Left renal cortex interstitium (tissue), 4 donors: ENCODE measurements at regions not wholly inside any gene's neighbourhood (a gene's known extent, or its start where the extent isn't known, plus 50 kb on each side); places are given as distances from the start of the nearest gene placed in this dataset.
"Not testable (repeated sequence)": the region's sequence is repeated elsewhere in the genome, so short reads cannot be mapped to it uniquely, and the experiment has no call there.

Experiments used
- DNase-seq, 4 donors: peaks; one replicate each; pipeline ENCODE4 v3.0.0-alpha.2; 2013; ENCODE audit warnings: low read depth in 4 of 4, low spot score in 2 of 4, missing footprints in 1 of 4

DNA sequence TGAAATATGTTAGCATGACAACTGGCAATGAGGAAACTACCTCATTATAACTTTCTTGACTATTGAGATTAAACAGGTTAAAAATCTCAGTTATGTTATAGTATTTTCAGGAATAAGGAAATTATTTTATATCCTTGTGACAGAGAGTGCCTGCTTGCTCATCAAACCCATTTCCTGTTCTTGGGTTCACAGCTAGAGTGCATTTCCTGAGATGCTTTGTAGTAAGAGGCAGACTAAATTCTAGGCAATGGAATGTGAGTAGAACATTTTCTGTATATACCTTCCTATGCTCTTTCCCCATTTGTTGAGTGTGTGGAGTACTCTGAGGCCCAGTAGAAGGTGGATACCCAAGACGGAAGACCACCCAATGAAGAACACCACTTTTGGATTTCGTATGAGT lies 96.9 kb upstream of the CASK start:
- DNase-seq, result no peak

DNA sequence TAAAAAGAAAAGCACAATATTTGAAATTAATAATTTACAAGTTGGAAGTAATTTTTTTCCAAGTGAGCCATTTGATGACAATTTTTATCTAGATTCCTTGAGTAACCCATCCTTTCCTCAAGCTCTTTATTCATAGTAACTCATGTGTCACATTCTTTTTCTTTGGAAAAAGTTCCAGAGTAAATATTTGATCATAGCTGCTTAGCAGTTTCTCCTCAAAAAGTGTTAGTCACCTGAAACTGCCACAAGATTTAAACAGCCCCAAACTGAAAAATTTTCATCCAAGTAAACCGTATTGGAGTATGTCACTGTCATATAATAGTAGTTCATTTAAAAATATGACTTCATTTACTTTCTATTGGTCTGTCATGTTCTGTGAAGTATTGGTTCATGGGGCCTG lies 94.6 kb upstream of the CASK start:
- no peak for DNase-seq

- DNase-seq, result no peak
Measured at GRCh38 chrX:42000836-42001235, 77.5 kb upstream of the CASK start.

DNA sequence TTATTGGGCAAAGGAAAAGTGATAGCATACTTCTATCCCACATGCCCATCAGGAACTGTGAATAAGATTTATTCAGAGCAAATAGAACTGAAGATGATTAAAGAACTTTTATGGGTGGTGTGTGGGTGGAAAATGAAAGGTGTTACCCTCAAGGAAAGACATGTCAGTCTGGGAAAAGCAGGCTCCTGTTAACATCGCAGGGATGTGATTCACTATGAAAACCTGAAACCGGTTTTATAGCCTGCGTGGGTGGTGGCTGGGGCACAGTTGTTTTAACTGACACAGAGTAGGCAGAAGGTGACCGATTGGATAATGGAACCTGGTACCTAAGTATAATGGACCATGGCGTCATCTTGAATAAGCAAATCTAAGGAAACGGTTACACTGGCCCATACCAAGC lies 61.3 kb upstream of the CASK start:
- DNase-seq, result peak in 1 of 4 donors; percentile 7

DNA sequence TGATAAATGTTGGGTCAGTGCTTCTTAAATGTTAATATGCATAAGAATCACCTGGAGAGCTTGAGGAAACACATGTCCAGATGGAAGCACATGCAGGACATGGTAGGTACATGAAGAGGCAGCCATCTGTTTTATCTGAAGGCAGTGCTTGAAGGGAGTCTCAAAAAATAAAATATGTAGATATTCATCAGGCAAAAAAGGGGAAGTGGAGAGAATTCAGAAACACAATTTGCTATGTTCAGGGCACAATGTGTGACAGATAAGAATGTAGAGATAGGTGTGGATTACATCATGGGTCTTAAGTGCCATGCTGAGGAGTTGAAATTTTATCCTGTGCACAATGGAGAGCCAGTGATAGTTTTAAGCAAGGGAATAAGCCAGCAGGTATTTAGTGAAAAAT lies 59.6 kb upstream of the CASK start:
- DNase-seq, result no peak

DNA sequence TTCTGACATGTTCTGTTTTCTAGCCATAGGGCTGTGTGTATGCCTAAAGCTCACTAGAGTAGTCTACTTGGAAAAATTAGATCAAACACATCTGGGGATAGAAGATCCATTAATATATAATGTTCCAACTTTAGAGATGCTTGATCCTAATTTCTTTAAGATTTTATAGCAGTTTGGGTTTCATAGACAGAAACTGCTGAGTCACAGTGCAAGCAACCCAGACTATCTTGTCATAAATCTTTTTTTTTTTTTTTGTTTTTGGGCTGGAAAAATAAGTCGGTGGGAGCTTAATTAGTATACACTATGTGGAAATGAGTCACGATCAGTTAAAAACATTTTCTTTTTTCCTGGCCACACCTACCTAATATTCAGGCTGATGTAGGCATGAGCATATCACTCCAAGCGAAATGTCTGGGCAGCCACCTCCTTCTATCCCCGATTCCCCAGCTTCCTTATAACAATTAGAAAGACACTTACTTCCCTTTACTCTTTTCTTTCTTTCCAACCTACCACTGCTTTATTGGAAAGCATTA lies 58.2 kb upstream of the CASK start:
- DNase-seq, result no peak

DNA sequence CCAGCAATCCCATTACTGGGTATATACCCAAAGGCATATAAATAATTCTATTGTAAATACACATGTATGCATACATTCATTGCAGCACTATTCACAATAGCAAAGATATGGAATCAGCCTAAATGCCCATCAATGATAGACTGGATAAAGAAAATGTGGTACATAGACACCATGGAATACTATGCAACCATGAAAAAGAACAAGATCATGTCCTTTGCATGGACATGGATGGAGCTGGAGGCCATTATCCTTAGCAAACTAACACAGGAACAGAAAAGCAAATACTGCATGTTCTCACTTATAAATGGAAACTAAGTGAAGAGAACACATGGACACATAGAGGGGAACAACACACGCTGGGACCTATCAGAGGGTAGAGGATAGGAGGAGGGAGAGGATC lies 51.3 kb upstream of the CASK start:
- not testable (repeated sequence) for DNase-seq

- no peak for DNase-seq
Measured at GRCh38 chrX:41973208-41973607, 49.9 kb upstream of the CASK start.
